CD4-positive, CD25-positive, alpha-beta regulatory T cell (primary cell): ENCODE measurements at regions not wholly inside any gene's neighbourhood (a gene's known extent, or its start where the extent isn't known, plus 50 kb on each side); places are given as distances from the start of the nearest gene placed in this dataset.

Experiments used
- ATAC-seq, 2 donors: fragments of 150-1000 bp; cut with Tn5 transposase; one replicate each; pipeline ENCODE4 v1.10.0; 2021; ENCODE audit warnings: low read depth in 2 of 2, moderate number of reproducible peaks in 2 of 2, moderate library complexity in 1 of 2
- DNase-seq, 3 donors: peaks; one replicate each; pipeline versions ENCODE4 v3.0.0 to v3.0.0-alpha.2; 2012 to 2022; ENCODE audit warnings: mixed read lengths in 1 of 3
- H3K27ac ChIP-seq: one replicate; pipeline ENCODE4 v1.7.0; 2013; ENCODE audit warnings: mild to moderate bottlenecking, low read length; ENCODE audit not compliant: insufficient read depth, poor library complexity, severe bottlenecking
- H3K27me3 ChIP-seq: one replicate; pipeline ENCODE4 v1.7.0; 2013; ENCODE audit warnings: low read length; ENCODE audit not compliant: control insufficient read depth, insufficient read depth
- H3K36me3 ChIP-seq: one replicate; pipeline ENCODE4 v1.7.0; 2013; ENCODE audit warnings: mild to moderate bottlenecking, low read length, moderate library complexity; ENCODE audit not compliant: control insufficient read depth, insufficient read depth
- H3K4me1 ChIP-seq: 2 replicates; pipeline ENCODE4 v1.7.0; 2013; ENCODE audit warnings: mild to moderate bottlenecking, low read length; ENCODE audit not compliant: insufficient read depth, control insufficient read depth, poor library complexity, severe bottlenecking
- H3K4me3 ChIP-seq: one replicate; pipeline ENCODE4 v1.7.0; 2013; ENCODE audit warnings: low read depth, mild to moderate bottlenecking, low read length, moderate library complexity
- H3K9me3 ChIP-seq, 2 experiments: 1 replicate in 1 of 2; 2 replicates in 1 of 2; pipeline ENCODE4 v1.7.0; 2013; ENCODE audit warnings: low read length in 2 of 2, mild to moderate bottlenecking in 1 of 2, moderate library complexity in 1 of 2; ENCODE audit not compliant: control insufficient read depth in 2 of 2
- H3K27ac Mint-ChIP-seq, 3 donors: one replicate each; pipeline ENCODE4 v1.8.0; 2020 to 2022; ENCODE audit warnings: mild to moderate bottlenecking in 3 of 3, mixed read lengths in 3 of 3, moderate library complexity in 2 of 3
- H3K27me3 Mint-ChIP-seq: one replicate; pipeline ENCODE4 v1.8.0; 2022; ENCODE audit warnings: mild to moderate bottlenecking, mixed read lengths
- H3K36me3 Mint-ChIP-seq: one replicate; pipeline ENCODE4 v1.8.0; 2020; ENCODE audit warnings: mixed read lengths
- H3K4me1 Mint-ChIP-seq, 4 donors: one replicate each; pipeline ENCODE4 v1.8.0; 2020 to 2022; ENCODE audit warnings: mixed read lengths in 4 of 4, mild to moderate bottlenecking in 1 of 4
- H3K4me3 Mint-ChIP-seq, 4 donors: one replicate each; pipeline ENCODE4 v1.8.0; 2020 to 2022; ENCODE audit warnings: mild to moderate bottlenecking in 4 of 4, mixed read lengths in 4 of 4, moderate library complexity in 3 of 4
- H3K9me3 Mint-ChIP-seq, 7 donors: one replicate each; pipeline ENCODE4 v1.8.0; 2020 to 2022; ENCODE audit warnings: mixed read lengths in 7 of 7, mild to moderate bottlenecking in 3 of 7, moderate library complexity in 2 of 7

- no peaks in the 10 kb centered on the region for H3K36me3 Mint-ChIP-seq
- DNase-seq: no peak
- no peaks in the 10 kb centered on the region for H3K27me3 Mint-ChIP-seq
- no peaks in the 10 kb centered on the region for H3K4me1 Mint-ChIP-seq
- Histone ChIP-seq H3K27ac (no peak overlapping the region), H3K4me3 (no peak overlapping the region), H3K36me3 (no peaks in the 10 kb centered on the region), H3K27me3 (no peaks in the 10 kb centered on the region), H3K9me3 (peaks cover 0 to 2% of the 10 kb centered on the region in 2 experiments), H3K4me1 (no peaks in the 10 kb centered on the region)
- no peak overlapping the region for H3K4me3 Mint-ChIP-seq
- H3K9me3 Mint-ChIP-seq: peaks cover 4 to 32% (median 8%) of the 10 kb centered on the region in 7 donors
- no peak for ATAC-seq
- H3K27ac Mint-ChIP-seq: no peak overlapping the region
These were observed 69.0 kb upstream of the IRX1 start for GRCh38 chr5:3526551-3527185.

- H3K4me1 ChIP-seq: no peaks in the 10 kb centered on the region
- no peaks in the 10 kb centered on the region for H3K27me3 ChIP-seq
- H3K27me3 Mint-ChIP-seq: no peaks in the 10 kb centered on the region
- no peak overlapping the region for H3K27ac Mint-ChIP-seq
- no peak overlapping the region for H3K4me3 Mint-ChIP-seq
- H3K9me3 Mint-ChIP-seq: peaks cover 0 to 32% (median 5%) of the 10 kb centered on the region in 7 donors
- no peak overlapping the region for H3K4me3 ChIP-seq
- H3K4me1 Mint-ChIP-seq: no peaks in the 10 kb centered on the region
- ATAC-seq (no peak), DNase-seq (no peak)
- no peaks in the 10 kb centered on the region for H3K36me3 Mint-ChIP-seq
- H3K36me3 ChIP-seq: no peaks in the 10 kb centered on the region
- no peaks in the 10 kb centered on the region for H3K9me3 ChIP-seq
- no peak overlapping the region for H3K27ac ChIP-seq
These were observed 73.1 kb upstream of the IRX1 start for GRCh38 chr5:3522491-3522890.

GRCh38 chr5:3518576-3518975 is 77.1 kb upstream of the IRX1 start:
- Mint-ChIP-seq H3K27ac (no peak overlapping the region), H3K4me1 (no peaks in the 10 kb centered on the region), H3K36me3 (no peaks in the 10 kb centered on the region), H3K27me3 (no peaks in the 10 kb centered on the region), H3K4me3 (no peak overlapping the region), H3K9me3 (peaks cover 0 to 15% (median 3%) of the 10 kb centered on the region in 7 donors)
- H3K27ac ChIP-seq: no peak overlapping the region
- no peaks in the 10 kb centered on the region for H3K9me3 ChIP-seq
- no peak overlapping the region for H3K4me3 ChIP-seq
- H3K36me3 ChIP-seq: no peaks in the 10 kb centered on the region
- no peaks in the 10 kb centered on the region for H3K4me1 ChIP-seq
- no peak for ATAC-seq
- no peaks in the 10 kb centered on the region for H3K27me3 ChIP-seq
- DNase-seq: no peak

- H3K4me1 Mint-ChIP-seq: no peaks in the 10 kb centered on the region
- H3K9me3 ChIP-seq: no peaks in the 10 kb centered on the region
- H3K27me3 ChIP-seq: no peaks in the 10 kb centered on the region
- ATAC-seq: no peak
- H3K27ac Mint-ChIP-seq: no peak overlapping the region
- H3K27ac ChIP-seq: no peak overlapping the region
- no peak for DNase-seq
- no peak overlapping the region for H3K4me3 ChIP-seq
- no peaks in the 10 kb centered on the region for H3K27me3 Mint-ChIP-seq
- peaks cover 0 to 18% (median 3%) of the 10 kb centered on the region in 7 donors for H3K9me3 Mint-ChIP-seq
- H3K36me3 ChIP-seq: no peaks in the 10 kb centered on the region
- H3K4me1 ChIP-seq: no peaks in the 10 kb centered on the region
- H3K4me3 Mint-ChIP-seq: no peak overlapping the region
- no peaks in the 10 kb centered on the region for H3K36me3 Mint-ChIP-seq
These were observed 77.6 kb upstream of the IRX1 start for GRCh38 chr5:3518051-3518450.

- Histone ChIP-seq H3K36me3 (no peaks in the 10 kb centered on the region), H3K4me1 (no peaks in the 10 kb centered on the region), H3K9me3 (no peaks in the 10 kb centered on the region), H3K27me3 (no peaks in the 10 kb centered on the region), H3K4me3 (no peak overlapping the region), H3K27ac (no peak overlapping the region)
- H3K27me3 Mint-ChIP-seq: no peaks in the 10 kb centered on the region
- DNase-seq (no peak), ATAC-seq (no peak)
- H3K4me3 Mint-ChIP-seq: no peak overlapping the region
- peaks cover 0 to 19% (median 4%) of the 10 kb centered on the region in 7 donors for H3K9me3 Mint-ChIP-seq
- peaks cover 0 to 4% (median 0%) of the 10 kb centered on the region in 4 donors for H3K4me1 Mint-ChIP-seq
- H3K27ac Mint-ChIP-seq: no peak overlapping the region
- H3K36me3 Mint-ChIP-seq: no peaks in the 10 kb centered on the region
These were observed 78.3 kb upstream of the IRX1 start for GRCh38 chr5:3517348-3517747.

GRCh38 chr5:3512361-3513095 is 83.1 kb upstream of the IRX1 start:
- H3K4me3 ChIP-seq: no peak overlapping the region
- Mint-ChIP-seq H3K36me3 (no peaks in the 10 kb centered on the region), H3K27ac (no peak overlapping the region), H3K4me1 (peaks cover 0 to 4% (median 0%) of the 10 kb centered on the region in 4 donors), H3K4me3 (no peak overlapping the region), H3K27me3 (no peaks in the 10 kb centered on the region), H3K9me3 (peaks cover 2 to 13% (median 9%) of the 10 kb centered on the region in 7 donors)
- H3K27me3 ChIP-seq: no peaks in the 10 kb centered on the region
- H3K27ac ChIP-seq: no peak overlapping the region
- H3K4me1 ChIP-seq: no peaks in the 10 kb centered on the region
- peaks cover 0 to 11% of the 10 kb centered on the region in 2 experiments for H3K9me3 ChIP-seq
- ATAC-seq: no peak
- H3K36me3 ChIP-seq: no peaks in the 10 kb centered on the region
- DNase-seq: no peak

GRCh38 chr5:3511934-3512333 is 83.7 kb upstream of the IRX1 start:
- Histone ChIP-seq H3K4me1 (no peaks in the 10 kb centered on the region), H3K9me3 (peaks cover 0 to 11% of the 10 kb centered on the region in 2 experiments), H3K27me3 (no peaks in the 10 kb centered on the region), H3K4me3 (no peak overlapping the region), H3K27ac (no peak overlapping the region), H3K36me3 (no peaks in the 10 kb centered on the region)
- H3K27ac Mint-ChIP-seq: no peak overlapping the region
- no peaks in the 10 kb centered on the region for H3K27me3 Mint-ChIP-seq
- H3K9me3 Mint-ChIP-seq: peaks cover 2 to 13% (median 9%) of the 10 kb centered on the region in 7 donors
- ATAC-seq (no peak), DNase-seq (no peak)
- H3K4me3 Mint-ChIP-seq: no peak overlapping the region
- peaks cover 0 to 4% (median 0%) of the 10 kb centered on the region in 4 donors for H3K4me1 Mint-ChIP-seq
- H3K36me3 Mint-ChIP-seq: no peaks in the 10 kb centered on the region

- no peaks in the 10 kb centered on the region for H3K4me1 ChIP-seq
- no peak overlapping the region for H3K4me3 ChIP-seq
- DNase-seq (no peak), ATAC-seq (no peak)
- peaks cover 2 to 13% (median 9%) of the 10 kb centered on the region in 7 donors for H3K9me3 Mint-ChIP-seq
- no peak overlapping the region for H3K27ac Mint-ChIP-seq
- H3K4me3 Mint-ChIP-seq: no peak overlapping the region
- H3K27me3 Mint-ChIP-seq: no peaks in the 10 kb centered on the region
- peaks cover 0 to 4% (median 0%) of the 10 kb centered on the region in 4 donors for H3K4me1 Mint-ChIP-seq
- H3K27me3 ChIP-seq: no peaks in the 10 kb centered on the region
- H3K36me3 ChIP-seq: no peaks in the 10 kb centered on the region
- peaks cover 0 to 11% of the 10 kb centered on the region in 2 experiments for H3K9me3 ChIP-seq
- H3K27ac ChIP-seq: no peak overlapping the region
- no peaks in the 10 kb centered on the region for H3K36me3 Mint-ChIP-seq
These were observed 84.1 kb upstream of the IRX1 start for GRCh38 chr5:3511519-3511918.
